Amygdala (tissue), 56 donors: ENCODE measurements at regions not wholly inside any gene's neighbourhood (a gene's known extent, or its start where the extent isn't known, plus 50 kb on each side); places are given as distances from the start of the nearest gene placed in this dataset.

Source experiments
- DNase-seq, 56 donors: peaks; one replicate each; lab custom pipeline; 2025; lab: John Stamatoyannopoulos, UW

DNA sequence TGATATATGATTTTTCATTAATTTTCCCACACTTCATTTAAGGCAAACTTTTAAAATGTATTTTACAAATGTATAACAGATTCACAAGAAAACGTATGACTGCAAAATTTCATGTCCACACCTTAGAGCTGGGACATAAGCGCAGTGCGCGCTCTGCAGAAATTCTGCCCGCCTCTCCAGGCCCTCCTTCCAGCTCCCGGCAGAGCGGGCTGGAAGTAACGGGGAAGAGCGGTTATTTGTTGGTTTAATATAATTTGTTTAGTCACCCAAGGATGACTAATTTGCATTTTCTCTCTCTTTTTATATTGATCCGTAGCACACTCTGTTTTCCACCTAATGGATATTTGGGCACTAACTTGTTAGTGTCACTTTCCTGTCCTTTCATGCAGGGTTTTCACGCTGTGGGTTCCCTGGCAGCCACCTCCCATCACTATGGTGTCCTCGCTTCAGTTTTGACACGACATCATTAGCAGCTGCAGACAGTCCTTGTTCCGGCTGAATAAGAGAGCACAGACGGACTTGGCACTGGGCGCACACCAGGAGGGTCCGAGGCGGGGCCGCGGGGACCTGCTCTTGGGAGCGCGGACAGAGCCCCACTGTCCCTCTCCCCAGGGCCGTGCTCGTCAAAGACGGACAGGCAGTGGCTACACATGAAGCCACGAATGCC is 129.2 kb upstream of the SEC61G start:
- peak in 50 of 56 donors; percentile 9 to 77 (median 43) for DNase-seq

DNA sequence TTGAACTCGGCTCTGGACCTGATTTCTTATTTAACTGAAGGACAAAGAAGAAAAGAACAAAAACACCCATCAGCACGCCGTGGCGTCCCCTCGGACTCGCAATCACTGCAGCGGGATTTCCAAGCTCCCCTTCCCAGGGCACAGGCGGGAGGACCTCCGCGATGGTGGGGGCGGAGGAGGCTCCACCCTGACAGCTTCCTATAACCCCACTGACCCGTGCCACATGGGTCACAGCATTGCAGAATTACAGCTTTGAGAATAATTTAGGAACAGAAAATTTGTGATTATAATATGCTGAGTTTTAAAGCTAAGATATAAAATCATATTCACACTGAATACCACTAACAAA is 129.7 kb upstream of the SEC61G start:
- DNase-seq, result no peak

DNA sequence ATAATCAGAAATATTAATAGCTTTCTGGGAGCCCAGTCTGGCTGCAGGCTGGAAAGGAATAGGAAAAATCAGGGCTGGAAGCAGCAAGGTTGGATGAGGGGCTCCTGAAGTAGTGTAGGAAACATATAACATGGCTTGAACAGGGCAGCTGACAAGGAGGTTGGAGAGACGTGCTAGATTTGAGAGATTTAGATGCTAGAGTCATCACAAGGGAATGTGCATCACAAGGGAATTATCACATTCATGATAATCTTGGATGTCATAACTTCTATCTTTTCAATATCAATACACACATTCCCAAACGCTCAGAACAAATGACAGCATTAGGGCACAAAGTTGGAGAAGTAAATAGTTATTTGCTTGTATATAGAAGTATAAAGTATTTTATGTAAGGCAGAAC is 120.9 kb upstream of the EGFR start:
- DNase-seq, result no peak

DNA sequence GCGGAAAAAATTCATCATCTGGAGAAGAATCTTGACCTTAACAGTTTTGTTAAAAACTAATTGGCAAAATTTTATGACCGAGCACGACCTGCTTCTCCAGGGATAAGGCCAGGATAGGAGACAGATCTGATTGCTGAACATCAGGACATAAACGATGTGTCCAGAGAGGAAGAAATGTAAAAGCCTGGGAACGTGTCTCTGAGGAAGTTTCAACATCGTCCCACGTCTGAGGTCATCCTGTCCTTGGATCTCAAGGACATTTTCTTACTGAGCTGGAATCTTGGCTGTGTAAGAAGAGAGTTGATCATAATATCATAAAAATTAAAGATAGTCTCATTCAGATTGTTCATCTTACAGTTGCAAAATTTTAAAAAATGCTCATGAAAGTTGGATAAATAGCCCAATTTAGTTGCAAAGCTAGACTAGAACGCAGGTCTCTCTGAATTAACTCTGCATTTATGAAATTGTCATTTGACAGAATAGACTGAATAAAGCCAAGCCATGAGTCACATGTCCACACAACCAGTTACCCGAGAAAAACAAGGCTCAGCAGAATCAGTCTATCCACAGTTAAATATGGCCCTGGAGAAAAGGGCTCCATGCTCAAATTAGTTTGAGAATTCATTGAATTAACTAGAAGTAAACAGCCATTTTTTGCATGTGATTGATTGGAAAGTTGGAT is 120.0 kb upstream of the EGFR start:
- DNase-seq, result no peak

DNA sequence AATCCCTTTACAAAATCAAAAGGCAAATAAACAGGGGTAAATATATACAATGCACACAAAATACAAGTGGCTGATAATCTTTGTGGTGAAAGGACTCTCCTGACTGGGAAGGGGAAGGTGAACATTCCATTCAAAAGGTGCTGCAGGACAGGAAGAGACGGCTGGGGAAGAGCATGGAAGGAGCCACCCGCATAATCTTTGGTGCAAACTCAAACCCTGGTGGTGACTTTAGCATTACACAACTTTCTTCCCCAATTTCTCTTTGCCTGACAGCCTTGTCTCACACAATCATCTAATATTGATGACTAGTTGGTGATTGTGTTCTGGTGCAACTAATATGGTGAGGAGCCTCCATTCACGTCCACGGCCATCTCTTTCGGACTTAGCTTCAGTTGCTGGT is 117.0 kb upstream of the EGFR start:
- DNase-seq, result no peak

DNA sequence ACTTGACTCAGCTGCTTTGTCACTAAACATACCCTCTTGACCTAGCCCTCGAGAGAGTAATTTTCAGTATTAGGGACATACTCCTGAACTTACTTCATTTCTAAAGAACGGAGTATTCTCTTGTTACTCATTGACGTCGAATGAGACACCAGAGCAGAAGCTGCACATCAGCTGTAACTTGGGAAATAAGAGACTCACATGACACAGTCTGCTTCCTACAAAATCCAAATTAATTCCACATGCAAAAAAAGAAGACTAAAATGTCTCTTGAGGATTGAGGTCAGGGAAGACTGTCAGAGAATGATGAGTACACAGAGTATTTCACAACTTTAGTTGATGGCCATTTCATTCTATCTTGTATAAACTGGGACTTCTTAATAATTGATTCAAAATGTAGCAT is 114.7 kb upstream of the EGFR start:
- DNase-seq, result no peak

DNA sequence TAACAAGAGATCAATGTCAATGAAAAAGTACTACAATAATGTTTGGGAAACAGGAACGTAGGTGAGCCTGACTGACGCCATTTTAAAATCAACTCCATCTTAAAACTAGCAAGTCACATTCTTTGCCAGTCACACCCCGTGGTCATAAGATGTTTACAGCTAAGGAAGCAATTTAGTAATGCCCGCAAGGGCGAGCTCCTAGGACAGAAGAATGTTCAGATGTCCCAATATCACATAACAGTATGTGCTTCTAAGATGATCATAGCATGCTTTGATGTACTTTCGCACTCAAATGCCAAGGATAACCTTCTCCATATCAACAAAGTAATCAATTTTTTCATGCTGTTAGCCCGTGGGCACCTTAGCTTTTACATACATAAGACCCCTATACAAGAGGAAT is 113.8 kb upstream of the EGFR start:
- DNase-seq, result no peak

DNA sequence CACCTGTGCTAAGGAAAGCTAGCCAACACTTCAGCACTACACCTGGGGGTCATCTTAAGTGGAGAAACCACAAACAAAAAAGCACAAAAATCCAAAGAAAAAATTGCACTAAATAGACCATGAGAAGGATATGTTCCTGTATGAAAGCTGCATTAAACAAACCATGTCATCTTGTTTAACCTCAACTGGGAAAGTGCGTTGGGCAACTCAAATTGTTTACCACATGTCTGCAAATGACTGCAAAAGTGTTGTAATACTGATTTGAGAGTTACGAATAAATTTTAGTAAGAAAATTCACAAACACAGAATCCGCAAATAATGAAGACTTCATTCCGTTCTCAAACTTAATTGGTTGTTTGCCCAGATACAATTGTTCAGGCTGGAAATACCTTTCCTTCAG is 111.9 kb upstream of the EGFR start:
- DNase-seq, result no peak

DNA sequence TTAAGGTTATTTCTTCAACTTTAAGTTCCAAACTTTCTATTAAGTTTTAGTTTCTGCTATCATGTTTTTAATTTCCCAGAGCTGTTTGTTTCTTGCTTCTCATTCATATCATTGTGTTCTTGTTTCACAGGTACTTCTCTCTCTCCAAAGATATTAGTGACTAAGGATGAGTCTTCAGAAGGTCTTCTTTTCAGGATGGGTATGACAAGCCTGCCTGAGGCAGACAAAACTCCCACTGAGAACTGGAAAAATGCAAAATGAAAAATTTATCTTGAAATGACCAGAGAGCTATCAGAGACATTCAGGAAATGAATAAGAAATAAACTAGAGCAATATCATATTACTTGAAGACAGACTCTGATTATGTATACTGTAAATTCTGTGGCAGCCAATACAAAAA is 110.8 kb upstream of the EGFR start:
- DNase-seq, result no peak

DNA sequence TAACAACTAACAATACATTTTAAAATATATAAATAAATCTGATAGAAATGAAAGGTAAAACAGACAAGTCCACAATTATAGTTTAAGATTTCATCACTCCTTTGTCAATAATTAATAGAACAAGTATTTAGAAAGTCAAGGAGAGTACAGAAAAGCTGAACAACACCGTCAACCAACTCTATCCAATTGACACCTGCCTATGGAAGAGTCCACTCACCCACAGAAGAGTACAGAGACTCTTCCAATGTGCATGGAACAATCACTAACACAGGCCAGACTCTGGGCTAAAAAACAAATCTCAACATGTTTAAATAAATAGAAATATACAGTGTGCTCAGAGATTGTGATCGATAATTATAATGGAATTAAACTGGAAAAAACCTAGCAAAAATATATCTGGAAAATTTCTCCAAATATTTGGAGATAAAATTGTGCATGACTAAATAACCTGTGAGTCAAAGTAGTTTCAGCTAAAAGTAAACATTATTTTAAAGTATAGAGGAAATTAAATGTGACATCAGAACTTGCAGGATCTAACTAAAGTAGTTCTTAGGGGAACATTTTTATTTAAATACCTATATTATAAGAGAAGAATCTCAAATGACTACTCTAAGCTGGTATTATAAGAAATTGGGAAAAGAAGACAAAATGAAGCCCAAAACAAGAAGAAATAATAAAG is 109.9 kb upstream of the EGFR start:
- no peak for DNase-seq

DNA sequence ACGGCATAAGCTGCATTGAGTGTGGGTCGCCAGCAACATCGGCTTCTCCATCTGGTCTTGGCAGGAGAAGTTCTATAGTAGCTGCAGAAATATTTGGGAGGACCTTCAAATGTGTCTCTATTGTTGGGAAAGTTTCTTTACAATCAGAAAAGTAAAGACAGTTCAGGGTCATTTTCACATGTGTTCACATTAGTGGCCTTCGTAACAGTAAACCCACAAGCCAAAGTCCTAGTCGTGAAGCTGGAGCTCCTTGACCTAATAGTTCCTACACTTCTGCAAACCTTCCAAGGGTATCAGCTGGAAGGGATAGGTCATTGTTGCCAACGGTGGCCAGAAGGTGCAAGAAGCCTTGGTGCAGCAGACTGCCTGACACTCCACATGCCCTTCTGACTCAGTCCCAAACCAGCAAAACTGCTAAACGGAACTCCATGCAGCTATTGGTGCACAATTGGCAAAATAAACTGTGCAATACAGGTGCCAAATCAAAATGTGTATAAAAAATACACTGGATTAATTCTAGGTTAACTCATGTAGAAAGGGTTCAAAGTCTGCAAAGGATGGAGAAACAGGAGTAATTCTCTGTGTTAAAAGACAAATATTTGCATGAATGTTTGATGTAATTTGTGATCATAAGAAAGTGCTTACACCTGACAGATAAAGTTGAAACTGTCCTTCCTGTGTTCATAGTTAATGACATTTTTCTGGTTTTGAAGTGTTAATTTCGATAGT is 102.8 kb upstream of the EGFR start:
- DNase-seq, result no peak

DNA sequence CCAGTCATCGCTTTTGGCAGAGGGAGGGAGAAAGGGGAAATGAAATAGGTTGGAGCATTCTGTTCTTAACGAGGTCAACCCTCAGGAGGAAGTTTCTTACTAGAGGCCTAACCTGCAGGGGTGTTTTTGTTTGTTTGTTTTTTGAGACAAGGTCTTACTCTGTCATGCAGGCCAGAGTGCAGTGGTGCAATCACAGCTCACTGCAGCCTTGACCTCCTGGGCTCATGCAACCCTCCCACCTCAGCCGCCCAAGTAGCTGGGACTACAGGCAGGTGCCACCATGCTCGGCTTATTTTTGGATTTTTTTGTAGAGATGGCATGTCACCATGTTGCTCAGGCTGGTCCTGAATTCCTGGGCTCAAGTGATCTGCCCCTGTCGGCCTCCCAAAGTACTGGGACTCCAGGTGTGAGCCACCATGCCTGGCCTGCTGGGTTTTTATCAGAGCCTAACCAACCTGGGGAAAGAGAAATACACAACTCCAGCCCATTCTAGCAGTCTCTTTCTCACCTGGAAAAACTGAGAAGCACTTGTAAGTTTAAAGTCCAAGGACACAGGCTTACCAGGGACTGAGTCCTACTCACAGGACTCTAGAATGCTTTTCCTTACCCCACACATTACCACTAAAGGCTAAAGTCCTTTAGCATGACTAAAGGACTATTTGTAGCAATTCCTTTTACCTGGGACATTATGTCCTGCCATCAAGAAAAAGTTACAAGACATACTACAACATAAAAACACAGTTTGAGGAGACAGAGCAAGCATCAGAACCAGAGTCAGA is 101.0 kb upstream of the EGFR start:
- DNase-seq, result no peak

DNA sequence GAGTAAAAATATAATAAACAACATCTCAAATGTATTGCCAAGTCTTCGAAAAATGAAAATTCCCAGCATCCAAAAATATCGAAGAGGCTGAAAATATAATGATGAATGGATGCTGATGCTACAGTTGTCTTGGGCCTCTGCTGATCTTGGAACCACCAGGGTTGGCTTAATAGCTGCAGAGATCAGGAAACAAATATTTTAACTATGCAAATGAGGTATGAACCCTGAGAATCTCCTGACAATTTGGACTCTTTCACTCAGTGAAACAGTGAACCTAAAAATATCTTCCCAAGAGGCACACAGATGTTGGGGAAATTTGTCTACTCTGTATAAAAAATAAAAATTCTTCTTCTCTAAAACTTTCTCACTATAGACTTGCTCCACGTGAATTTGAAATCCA is 97.7 kb upstream of the EGFR start:
- no peak for DNase-seq

DNA sequence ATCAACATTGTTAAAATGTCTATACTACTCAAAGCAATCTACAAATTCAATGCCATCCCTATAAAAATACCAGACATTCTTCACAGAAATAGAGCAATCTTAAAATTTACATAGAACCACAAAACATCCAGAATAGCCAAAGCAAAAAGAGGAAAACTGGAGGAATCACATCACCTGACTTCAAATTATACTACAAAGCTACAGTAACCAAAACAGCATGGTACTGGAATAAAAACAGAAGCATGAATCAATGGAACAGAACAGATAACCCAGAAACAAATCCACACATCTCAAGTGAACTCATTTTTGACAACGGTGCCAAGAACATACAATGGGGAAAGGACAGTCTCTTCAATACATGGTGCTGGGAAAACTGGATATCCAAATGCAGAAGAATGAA is 87.3 kb upstream of the EGFR start:
- DNase-seq, result no peak

DNA sequence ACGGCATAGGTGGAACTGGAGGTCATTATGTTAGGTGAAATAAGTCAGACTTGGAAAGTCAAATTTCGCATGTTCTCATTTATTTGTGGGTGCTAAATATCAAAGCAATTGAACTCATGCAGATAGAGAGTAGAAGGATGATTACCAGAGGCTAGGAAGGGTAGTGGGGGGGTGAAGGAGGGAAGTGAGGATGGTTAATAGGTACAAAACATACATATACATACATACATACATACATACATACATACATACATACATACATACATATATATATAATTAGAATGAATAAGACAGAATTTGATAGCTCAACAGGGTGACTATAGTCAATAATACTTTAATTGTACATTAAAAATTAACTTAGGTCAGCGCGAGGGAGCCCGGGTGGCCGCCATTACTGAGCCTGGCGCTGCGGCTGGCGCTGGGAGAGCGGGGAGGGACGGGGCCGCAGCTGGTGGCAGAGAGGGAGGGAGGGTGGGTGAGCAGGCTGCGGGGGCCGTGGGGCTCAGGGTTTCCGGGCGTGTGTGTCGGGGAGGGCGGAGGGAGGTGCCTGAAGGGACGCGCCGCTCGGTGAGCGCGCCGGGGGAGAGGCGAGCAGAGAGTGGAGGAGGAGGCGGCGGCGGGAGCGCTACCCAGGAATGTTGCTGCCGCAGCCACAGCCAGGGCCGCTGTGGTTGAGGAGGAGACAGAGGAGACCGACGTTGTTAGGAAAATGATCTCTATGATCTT is 85.8 kb upstream of the EGFR start:
- peak in 55 of 56 donors; percentile 8 to 85 (median 56) for DNase-seq

DNA sequence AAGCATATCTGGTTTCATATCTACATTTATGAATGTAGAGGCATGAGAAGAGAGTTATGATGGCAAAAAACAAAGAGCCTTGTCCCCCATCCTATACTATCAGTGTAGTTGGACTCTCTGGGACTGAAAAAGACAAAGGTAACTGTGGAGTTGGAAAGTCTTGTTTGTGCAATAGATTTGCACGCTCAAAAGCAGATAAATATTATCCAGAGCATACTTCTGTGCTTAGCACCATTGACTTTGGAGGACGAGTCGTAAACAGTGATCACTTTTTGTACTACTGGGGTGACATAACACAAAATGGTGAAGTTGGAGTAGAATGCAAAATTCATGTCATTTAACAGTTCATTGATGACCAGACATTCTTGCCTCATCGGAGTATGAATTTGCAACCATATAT is 85.2 kb upstream of the EGFR start:
- DNase-seq, result no peak

DNA sequence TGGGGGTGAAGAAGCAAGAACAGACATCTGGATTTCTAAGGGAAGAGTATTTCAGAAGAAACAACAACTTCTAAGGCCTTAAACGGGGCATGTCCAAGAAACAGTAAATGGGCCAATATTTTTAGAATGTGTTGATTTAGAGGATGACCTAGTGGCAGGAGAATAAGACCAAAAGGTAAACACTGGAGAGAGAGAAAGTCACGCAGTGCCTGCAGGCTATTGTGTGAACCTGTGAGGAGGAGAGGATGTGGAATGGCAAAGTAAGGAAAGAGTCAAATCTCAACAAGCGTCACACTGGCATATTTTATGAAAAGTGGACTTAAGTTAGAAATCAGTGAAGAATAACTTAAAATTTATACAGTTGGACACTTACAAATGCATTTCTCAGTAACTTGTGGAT is 78.1 kb upstream of the EGFR start:
- no peak for DNase-seq

DNA sequence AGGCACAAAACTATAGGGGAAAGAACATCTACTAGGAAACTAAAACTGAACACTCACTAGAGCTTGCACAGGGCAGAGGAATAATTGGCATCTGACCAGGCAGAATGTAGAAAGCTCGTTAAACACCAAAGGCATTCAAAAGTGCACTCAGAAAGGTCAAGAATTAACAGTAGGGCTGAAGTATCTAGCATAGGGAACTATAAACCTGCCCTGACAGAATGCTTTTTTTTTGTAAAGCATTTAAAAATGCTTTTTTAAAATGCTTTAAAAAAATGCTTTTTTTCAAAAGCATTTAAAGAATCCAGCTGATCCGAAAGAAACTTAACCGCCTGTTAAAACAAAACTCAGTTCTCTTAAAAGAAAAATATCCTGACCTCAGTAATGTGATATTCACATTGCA is 74.6 kb upstream of the EGFR start:
- DNase-seq, result no peak

DNA sequence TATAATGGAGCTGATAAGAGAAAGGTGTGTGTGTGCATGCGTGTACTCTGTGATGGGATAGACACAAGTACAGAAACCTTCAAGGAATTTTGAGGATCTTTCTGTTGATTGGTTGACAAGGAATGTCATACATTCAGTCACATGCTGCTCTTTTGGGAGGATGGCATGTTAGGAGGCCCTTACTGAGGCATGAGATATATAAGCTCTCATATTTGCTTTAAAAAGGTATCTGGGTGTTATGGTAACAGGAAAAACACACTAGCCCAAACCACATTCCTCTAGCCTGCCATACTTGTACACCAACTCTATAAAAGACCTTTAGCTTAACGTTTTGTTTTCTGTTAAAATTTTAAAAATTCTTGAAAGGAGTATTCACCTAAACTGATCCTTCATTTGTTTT is 72.5 kb upstream of the EGFR start:
- no peak for DNase-seq

DNA sequence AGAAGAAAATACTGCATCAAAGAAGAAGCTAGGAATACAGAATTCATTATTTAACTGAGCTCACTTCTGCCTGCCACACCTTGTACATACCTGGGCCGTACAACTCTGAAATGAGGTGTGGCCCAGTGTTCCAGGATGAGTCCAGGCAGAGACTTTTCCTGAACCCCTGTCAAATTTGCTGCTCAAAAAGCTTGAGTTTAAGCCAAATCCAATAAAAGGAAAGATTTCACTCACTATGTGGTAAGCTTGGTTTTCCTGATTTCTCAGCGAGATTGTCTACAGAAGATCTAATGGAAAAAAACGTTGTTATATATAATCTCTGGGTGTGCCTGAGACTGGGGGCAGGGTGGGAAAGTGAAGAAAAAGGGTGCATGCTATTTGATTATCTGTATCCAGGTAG is 72.1 kb upstream of the EGFR start:
- no peak for DNase-seq
